NCI-H2196 treated with DMSO at 0.1 percent for 48 hours (cell line): ENCODE measurements at regions not wholly inside any gene's neighbourhood (a gene's known extent, or its start where the extent isn't known, plus 50 kb on each side); places are given as distances from the start of the nearest gene placed in this dataset.

ENCODE experiments used
- DNase-seq: peaks from one replicate; lab custom pipeline; 2025; ENCODE audit not compliant: unreplicated experiment; lab: John Stamatoyannopoulos, UW

DNA sequence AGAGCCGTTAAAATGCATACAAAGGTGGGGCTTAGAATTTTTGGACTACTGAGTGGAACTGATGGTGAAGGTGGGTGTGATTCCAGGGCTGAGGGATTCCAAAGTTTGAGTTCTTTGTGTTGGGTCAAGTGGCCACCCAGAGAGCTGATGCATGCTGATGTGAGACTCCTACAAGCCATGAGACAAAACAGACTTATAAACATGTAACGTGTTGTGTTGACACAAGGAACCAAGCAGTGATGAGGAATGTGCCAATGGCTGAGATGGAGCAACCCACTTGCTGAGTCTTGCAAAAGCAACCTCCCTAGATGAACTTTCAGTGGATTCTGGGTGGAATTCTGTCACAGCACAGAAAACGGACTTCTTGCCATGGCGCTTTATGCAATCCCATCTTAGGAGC, 289.0 kb downstream of the TLE3 start:
- no peak for DNase-seq

DNA sequence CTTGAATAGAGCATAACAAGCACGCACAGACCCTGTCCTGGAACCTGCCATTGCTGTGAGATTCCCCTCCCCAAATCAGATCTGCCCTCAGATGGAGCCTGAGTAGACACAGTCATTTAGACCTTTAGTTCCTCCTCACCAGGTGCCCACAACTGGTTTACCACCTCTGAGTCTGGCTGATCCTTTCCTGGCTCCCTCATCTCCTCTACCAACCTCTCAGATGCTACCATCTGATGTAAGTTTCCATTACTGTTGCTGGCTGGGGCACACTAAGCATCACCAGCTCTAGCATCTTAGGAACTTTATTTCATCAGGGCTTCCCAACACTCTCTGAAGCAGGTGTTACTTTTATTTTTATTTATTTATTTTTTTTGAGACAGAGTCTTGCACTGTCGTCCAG, 288.3 kb downstream of the TLE3 start:
- DNase-seq: no peak

- no peak for DNase-seq
Measured at GRCh38 chr15:69810431-69811354, 287.0 kb downstream of the TLE3 start.

GRCh38 chr15:69812861-69813261, 284.9 kb downstream of the TLE3 start:
- DNase-seq: no peak

- DNase-seq: no peak
Measured at GRCh38 chr15:69813881-69814280, 283.8 kb downstream of the TLE3 start.

GRCh38 chr15:69814932-69815331, 282.8 kb downstream of the TLE3 start:
- no peak for DNase-seq

GRCh38 chr15:69815793-69816192, 281.9 kb downstream of the TLE3 start:
- DNase-seq: no peak

DNA sequence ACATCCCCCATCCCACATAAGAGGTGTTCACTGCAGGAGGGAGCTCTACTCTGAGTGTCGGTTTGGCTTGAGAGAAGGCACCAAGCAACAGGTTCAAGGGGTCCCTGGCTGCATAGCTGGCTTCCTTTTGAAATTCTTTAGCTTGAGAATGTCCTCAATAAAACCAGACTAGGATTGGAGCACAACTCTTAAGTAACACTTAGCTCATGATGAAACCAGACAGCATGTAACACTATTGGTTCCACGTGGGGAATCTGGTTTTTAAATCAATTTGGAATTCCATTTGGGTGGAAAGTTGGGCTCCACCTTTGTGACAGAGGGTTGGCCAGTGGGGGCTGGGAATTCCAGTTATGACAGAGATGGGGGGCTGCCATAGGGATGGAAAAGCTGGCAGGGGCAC, 281.2 kb downstream of the TLE3 start:
- no peak for DNase-seq

DNA sequence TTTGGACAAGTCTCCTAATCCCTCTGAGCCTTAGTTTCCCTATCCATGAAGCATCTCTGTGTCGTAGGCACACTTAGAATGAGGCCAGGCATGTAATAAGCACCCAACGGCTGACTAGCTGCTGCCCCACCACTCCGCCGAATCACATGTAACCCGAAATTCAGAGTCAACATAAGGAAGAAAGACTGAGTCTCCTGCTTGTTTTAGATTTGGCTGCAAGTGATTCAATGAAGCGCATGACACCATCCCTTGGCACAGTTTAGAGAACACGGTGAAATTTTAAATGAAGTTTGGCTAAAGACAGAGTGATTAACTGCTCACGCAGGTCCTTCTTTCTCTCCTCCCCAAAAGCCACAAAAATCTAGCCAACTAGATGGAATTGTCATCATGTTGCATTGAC, 279.2 kb downstream of the TLE3 start:
- no peak for DNase-seq

GRCh38 chr15:69819371-69819770, 278.3 kb downstream of the TLE3 start:
- no peak for DNase-seq

DNA sequence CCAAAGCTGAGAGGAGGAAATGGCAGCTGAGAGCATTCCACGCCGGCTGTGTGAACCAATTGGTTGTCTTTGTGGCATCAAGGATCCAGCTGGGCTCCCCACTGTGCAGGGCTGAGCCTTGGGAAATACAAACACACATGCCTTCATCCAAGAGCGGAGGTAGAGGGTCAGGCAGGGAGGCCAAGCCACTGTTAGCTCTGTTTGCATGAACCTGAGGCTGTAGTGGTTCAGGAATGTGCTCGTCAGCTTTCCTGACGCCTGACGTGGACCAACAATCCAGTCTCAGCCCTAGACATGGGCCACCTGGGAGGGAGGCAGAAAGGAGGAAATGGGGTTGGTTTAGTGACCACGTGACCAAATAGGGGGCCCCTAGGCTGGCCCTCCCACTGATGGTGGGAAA, 276.9 kb downstream of the TLE3 start:
- no peak for DNase-seq

- no peak for DNase-seq
Measured at GRCh38 chr15:69823223-69823907, 274.4 kb downstream of the TLE3 start.

- no peak for DNase-seq
Measured at GRCh38 chr15:69824075-69824876, 273.4 kb downstream of the TLE3 start.

GRCh38 chr15:69824877-69825406, 272.8 kb downstream of the TLE3 start:
- DNase-seq: no peak

DNA sequence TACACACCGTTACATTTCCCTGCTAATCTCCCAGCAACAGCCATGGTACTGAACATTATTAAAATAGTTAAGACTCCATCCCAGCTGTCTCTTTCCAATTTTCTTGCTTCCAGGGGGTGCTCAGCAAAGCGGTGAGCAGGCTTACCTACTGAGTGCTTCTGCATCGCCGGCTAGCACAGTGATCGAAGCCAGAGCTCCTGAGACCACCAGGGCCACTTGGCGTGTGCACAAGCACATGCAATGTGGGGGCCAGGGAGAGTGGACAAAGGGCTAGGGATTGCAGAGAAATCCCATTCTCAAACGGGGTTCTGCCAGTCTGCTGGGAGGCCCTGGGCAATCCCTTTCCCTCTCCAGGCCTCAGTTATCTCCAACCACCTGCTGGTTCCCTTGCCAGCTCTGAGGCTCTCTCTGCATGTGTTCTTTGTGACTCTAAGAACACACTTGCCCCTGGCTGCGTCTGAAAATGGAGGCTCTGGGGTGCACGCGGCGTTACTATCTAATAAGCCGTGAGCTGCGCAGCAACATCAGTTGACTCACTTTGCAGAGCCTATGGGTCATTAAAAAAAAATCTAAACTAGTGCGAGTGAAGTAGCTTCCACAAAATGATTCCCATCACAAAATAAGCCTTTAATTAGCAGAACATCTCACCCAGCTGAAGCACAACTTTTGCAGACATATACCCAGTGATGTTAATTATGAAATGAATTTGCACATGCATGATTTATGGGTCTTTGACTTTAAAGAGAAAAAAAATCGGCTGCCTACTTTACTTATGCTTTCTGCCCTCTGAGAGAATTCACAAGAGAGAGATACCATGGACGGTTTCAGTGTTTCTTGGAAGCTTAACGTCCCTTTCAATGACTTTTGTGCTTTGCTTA, 271.5 kb downstream of the TLE3 start:
- DNase-seq: no peak

DNA sequence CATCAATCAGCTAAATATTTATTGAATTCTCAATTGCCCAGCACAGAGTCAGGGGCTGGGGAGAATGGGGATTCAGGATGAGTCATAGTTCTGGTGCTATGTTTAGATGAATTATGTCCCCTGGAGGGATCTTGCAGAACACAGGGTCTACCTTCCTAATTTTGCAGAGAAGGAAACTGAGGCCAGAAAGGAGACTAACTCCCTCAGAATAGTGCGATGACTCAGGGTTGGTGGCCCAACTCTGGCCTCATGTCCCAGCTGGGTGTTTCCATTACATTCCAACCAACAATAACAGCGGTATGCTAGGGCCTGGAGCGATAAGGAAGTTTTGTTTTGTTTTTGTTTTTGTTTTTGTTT, 270.9 kb downstream of the TLE3 start:
- DNase-seq: no peak

GRCh38 chr15:69827751-69828150, 270.0 kb downstream of the TLE3 start:
- DNase-seq: no peak

GRCh38 chr15:69828181-69828828, 269.4 kb downstream of the TLE3 start:
- no peak for DNase-seq

DNA sequence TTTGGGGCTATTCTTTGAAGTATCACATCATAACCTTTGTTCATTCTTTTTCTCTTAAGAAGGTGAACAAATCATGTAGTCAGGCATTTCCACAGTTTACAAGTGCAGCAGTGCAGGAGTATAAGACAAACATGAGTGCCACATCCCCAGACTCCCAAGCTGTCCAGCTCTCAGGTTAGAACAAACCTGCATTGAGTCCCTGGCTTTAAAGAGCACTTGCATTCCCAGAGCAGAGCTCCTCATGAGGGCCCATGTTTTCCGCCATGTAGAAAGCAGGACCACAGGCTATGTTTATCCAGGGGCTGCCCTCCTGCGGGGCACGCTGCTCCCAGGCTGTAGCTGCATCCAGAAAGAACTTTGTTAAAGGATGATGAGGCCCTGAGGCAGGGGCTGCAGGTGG, 267.7 kb downstream of the TLE3 start:
- no peak for DNase-seq

DNA sequence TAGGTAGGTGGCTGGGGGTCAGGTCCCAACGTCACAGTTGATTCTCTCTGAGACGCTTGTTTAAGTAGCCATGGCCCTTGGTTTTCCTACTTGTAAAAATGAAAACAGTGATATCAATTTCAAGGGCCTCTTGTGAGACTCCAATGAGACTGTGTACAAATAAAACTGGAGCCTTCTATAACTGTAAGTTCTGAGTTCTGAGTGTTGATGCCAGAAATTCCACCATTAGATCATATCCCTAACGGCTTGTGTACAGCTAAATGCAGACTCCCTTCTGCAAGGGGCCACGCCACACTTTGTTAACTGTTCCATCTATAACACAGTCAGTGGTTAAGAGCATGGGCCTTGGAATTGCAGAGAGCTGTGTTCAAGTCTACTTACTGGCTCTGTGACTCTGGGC, 267.3 kb downstream of the TLE3 start:
- no peak for DNase-seq
